Hepatocyte (in vitro differentiated cells): ENCODE measurements at regions not wholly inside any gene's neighbourhood (a gene's known extent, or its start where the extent isn't known, plus 50 kb on each side); places are given as distances from the start of the nearest gene placed in this dataset.

ENCODE experiments used
- EZH2 ChIP-seq: fragments of 200-600 bp; sonication (generic); IDR thresholded peaks from 2 replicates; pipeline ENCODE4 v1.6.1; 2016; ENCODE audit warnings: antibody characterized with exemption, mild to moderate bottlenecking, borderline replicate concordance
- EZH2phosphoT487 ChIP-seq: fragments of 200-600 bp; sonication (generic); IDR thresholded peaks from one replicate; pipeline ENCODE4 v1.6.1; 2018; ENCODE audit warnings: antibody characterized with exemption, mild to moderate bottlenecking, low read depth, moderate library complexity; ENCODE audit not compliant: unreplicated experiment, severe bottlenecking
- TF ChIP-seq, protein P1 (sequence below): fragments of 200-600 bp; sonication (generic); IDR thresholded peaks from 2 replicates; pipeline ENCODE4 v1.5.1; 2016; ENCODE audit warnings: antibody characterized with exemption, mild to moderate bottlenecking; ENCODE audit not compliant: poor library complexity

DNA sequence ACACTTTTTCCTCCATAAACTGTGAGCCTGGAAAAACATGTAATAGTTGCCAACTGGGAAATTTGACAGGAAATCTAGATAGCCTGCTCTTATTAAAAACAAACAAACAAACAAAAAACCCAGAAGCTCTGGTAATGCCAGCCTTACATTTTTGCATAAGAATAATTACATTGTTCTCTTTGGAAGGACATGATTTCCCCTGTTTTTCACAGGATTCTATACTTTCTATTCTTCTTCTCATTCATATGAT, 137.9 kb downstream of the AEBP2 start:
- TF ChIP-seq, protein P1, sequence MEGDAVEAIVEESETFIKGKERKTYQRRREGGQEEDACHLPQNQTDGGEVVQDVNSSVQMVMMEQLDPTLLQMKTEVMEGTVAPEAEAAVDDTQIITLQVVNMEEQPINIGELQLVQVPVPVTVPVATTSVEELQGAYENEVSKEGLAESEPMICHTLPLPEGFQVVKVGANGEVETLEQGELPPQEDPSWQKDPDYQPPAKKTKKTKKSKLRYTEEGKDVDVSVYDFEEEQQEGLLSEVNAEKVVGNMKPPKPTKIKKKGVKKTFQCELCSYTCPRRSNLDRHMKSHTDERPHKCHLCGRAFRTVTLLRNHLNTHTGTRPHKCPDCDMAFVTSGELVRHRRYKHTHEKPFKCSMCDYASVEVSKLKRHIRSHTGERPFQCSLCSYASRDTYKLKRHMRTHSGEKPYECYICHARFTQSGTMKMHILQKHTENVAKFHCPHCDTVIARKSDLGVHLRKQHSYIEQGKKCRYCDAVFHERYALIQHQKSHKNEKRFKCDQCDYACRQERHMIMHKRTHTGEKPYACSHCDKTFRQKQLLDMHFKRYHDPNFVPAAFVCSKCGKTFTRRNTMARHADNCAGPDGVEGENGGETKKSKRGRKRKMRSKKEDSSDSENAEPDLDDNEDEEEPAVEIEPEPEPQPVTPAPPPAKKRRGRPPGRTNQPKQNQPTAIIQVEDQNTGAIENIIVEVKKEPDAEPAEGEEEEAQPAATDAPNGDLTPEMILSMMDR = no peak
- TF ChIP-seq EZH2phosphoT487 = no peak
- no peak for TF ChIP-seq EZH2
